Ovary (tissue), 7 donors: ENCODE measurements at regions not wholly inside any gene's neighbourhood (a gene's known extent, or its start where the extent isn't known, plus 50 kb on each side); places are given as distances from the start of the nearest gene placed in this dataset.

Experiments used
- DNase-seq, 5 donors: peaks; one replicate each; pipeline ENCODE4 v3.0.0-alpha.2; 2019 to 2020
- H3K27ac ChIP-seq, 2 donors: fragments of 200-600 bp; one replicate each; pipeline versions ENCODE4 v1.5.1 to v1.8.0; 2019 to 2022
- H3K27me3 ChIP-seq: fragments of 200-600 bp; one replicate; pipeline ENCODE4 v1.8.0; 2022
- H3K36me3 ChIP-seq: fragments of 200-600 bp; sonication (generic); one replicate; pipeline ENCODE4 v1.5.1; 2019
- H3K4me1 ChIP-seq: one replicate; pipeline ENCODE4 v1.8.1; 2013; ENCODE audit warnings: mild to moderate bottlenecking, moderate library complexity; ENCODE audit not compliant: insufficient read depth
- H3K4me3 ChIP-seq: fragments of 200-600 bp; sonication (generic); one replicate; pipeline ENCODE4 v1.5.1; 2017
- H3K9me3 ChIP-seq, 2 donors: fragments of 200-600 bp in 1 of 2; sonication (generic) in 1 of 2; one replicate each; pipeline versions ENCODE4 v1.5.1 to v1.8.1; 2013 to 2019; ENCODE audit warnings: mild to moderate bottlenecking in 1 of 2, moderate library complexity in 1 of 2
- CTCF ChIP-seq, 3 donors: fragments of 450-650 bp in 2 of 3; fragments of 200-600 bp in 1 of 3; IDR thresholded peaks; one replicate each; pipeline versions ENCODE4 v1.5.1 to v1.8.0; 2016 to 2022; ENCODE audit warnings: antibody characterized with exemption in 3 of 3, mild to moderate bottlenecking in 1 of 3
- EP300 ChIP-seq: sonication (generic); formaldehyde crosslinking; IDR thresholded peaks from one replicate; pipeline ENCODE4 v1.6.1; 2017; ENCODE audit warnings: antibody characterized with exemption
- POLR2A ChIP-seq: fragments of 450-650 bp; IDR thresholded peaks from one replicate; pipeline ENCODE4 v1.6.1; 2017; ENCODE audit warnings: antibody characterized with exemption, mild to moderate bottlenecking, moderate library complexity
- WGBS, 3 donors: extraction: QIAGEN DNeasy Blood & Tissue Kit in 1 of 3; methylation state at CpG; one replicate each; pipeline versions ENCODE4 v1.1.5 to v1.1.7; 2013 to 2017; 5-methylcytosine and 5-hydroxymethylcytosine counted together
- intact Hi-C, 4 donors: fragments of 100-400 bp; cut with DNase I; formaldehyde crosslinking; loops; one replicate each; pipeline versions ENCODE4 v1.11.0 to v1.15.1; 2022 to 2023
- donor health status: DM: no; HTN: no; CAD: no; lungs with moderate emphysema.
- donor health status: DM: no; HTN: no; CAD: no.
- donor health status: Bipolar disorder and iron deficiency.
- donor health status: DM: no; HTN: no; CAD: no.
- donor health status: DM: yes; HTN: yes; CAD: no.

GRCh38 chr3:189457201-189457607 is 174.0 kb upstream of the TP63 start:
- no peaks in the 10 kb centered on the region for H3K9me3 ChIP-seq

GRCh38 chr3:189457631-189458412 is 173.4 kb upstream of the TP63 start:
- Histone ChIP-seq H3K27me3 (no peaks in the 10 kb centered on the region), H3K4me1 (no peaks in the 10 kb centered on the region), H3K9me3 (no peaks in the 10 kb centered on the region), H3K4me3 (no peak overlapping the region), H3K36me3 (no peaks in the 10 kb centered on the region), H3K27ac (no peak overlapping the region)
- 64 to 69% (median 66%) methylated on average over 9 of the region's 9 CpGs for WGBS, 3 donors
- intact Hi-C loops: no loop called here
- TF ChIP-seq CTCF (IDR thresholded peaks at IDR 0.05): no peak
- no peak for DNase-seq

More at GRCh38 chr3:189457201-189457607, 174.0 kb upstream of the TP63 start:
- no peaks in the 10 kb centered on the region for H3K27me3 ChIP-seq
- WGBS, 3 donors: 71 to 73% (median 72%) methylated on average over 7 of the region's 7 CpGs
- H3K4me1 ChIP-seq: no peaks in the 10 kb centered on the region
- no peak overlapping the region for H3K27ac ChIP-seq
- no peak for DNase-seq
- TF ChIP-seq EP300: no peak
- no peak for TF ChIP-seq CTCF (IDR thresholded peaks at IDR 0.05)
- TF ChIP-seq POLR2A: no peak
- no peaks in the 10 kb centered on the region for H3K36me3 ChIP-seq
- intact Hi-C loops: no loop called here
- no peak overlapping the region for H3K4me3 ChIP-seq

- DNase-seq: no peak
- Histone ChIP-seq H3K9me3 (no peaks in the 10 kb centered on the region), H3K27me3 (no peaks in the 10 kb centered on the region), H3K36me3 (no peaks in the 10 kb centered on the region), H3K27ac (no peak overlapping the region), H3K4me3 (no peak overlapping the region), H3K4me1 (no peaks in the 10 kb centered on the region)
- 63 to 72% (median 70%) methylated on average over 7 of the region's 7 CpGs for WGBS, 3 donors
- intact Hi-C loops: no loop called here
- TF ChIP-seq EP300: no peak
- TF ChIP-seq POLR2A: no peak
- no peak for TF ChIP-seq CTCF (IDR thresholded peaks at IDR 0.05)
Measured at GRCh38 chr3:189458528-189458927, 172.7 kb upstream of the TP63 start.

GRCh38 chr3:189459231-189459630 is 172.0 kb upstream of the TP63 start:
- TF ChIP-seq EP300: no peak
- TF ChIP-seq CTCF (IDR thresholded peaks at IDR 0.05): no peak
- TF ChIP-seq POLR2A: no peak
- Histone ChIP-seq H3K27ac (no peak overlapping the region), H3K27me3 (no peaks in the 10 kb centered on the region), H3K9me3 (no peaks in the 10 kb centered on the region), H3K4me1 (no peaks in the 10 kb centered on the region), H3K4me3 (no peak overlapping the region), H3K36me3 (no peaks in the 10 kb centered on the region)
- 57 to 74% (median 63%) methylated on average over 2 of the region's 2 CpGs for WGBS, 3 donors
- intact Hi-C loops: no loop called here
- no peak for DNase-seq
